ENCODE measurements at regions not wholly inside any gene's neighbourhood (a gene's known extent, or its start where the extent isn't known, plus 50 kb on each side); places are given as distances from the start of the nearest gene placed in this dataset.

GRCh38 chr6:26213334-26214075 lies 126.3 kb downstream of the HFE start (continued):
- no peak for TF ChIP-seq NRF1 (IDR thresholded peaks at IDR 0.05; ENCODE audit: low read depth, low read length)
- no peak for TF ChIP-seq SIN3A (IDR thresholded peaks at IDR 0.05; ENCODE audit: borderline replicate concordance, low read depth, low read length)
- TF ChIP-seq MEF2A (IDR thresholded peaks at IDR 0.05; ENCODE audit: borderline replicate concordance, low read depth) = no peak
- TF ChIP-seq FOXM1 (IDR thresholded peaks at IDR 0.05; ENCODE audit: low read depth) = no peak
- TF ChIP-seq EP300 (IDR thresholded peaks at IDR 0.05; ENCODE audit: borderline replicate concordance in 1 of 2, low read depth in 1 of 2, low read length in 1 of 2) = no peak
- no peak for TF ChIP-seq ELF1 (IDR thresholded peaks at IDR 0.05)
- no peak for TF ChIP-seq FOSL2 (IDR thresholded peaks at IDR 0.05; ENCODE audit: borderline replicate concordance, low read depth)

DNA sequence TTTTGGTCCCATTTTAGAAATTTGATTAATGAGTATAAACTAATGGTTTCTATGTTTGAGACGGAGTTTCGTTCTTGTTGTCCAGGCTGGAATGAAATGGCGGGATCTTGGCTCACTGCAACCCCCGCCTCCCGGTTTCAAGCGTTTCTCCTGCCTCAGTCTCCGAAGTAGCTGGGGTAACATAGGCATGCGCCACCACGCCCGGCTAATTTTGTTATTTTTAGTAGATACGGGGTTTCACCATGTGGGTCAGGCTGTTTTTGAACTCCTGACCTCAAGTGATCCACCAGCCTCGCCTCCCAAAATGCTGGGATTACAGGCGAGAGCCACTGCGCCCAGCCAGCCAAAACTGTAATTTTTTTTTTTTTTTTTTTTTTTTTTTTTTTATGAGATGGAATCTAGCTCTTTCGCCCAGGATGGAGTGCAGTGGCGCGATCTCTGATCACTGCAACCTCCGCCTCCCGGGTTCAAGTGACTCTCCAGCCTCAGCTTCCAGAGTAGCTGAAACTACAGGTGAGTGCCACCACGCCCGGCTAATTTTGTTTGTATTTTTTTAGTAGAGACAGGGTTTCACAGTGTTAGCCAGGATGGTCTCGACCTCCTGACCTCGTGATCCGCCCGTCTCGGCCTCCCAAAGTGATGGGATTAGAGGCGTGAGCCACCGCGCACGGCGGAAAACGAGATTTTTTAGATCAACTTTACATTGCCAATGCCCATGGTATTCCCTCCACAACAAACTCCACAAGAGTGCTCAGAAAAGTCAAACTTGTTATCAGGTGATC lies 127.8 kb downstream of the HFE start:
- DNase-seq = no peak
- Histone ChIP-seq H3K9ac (peak overlapping the region; percentile 75), H4K20me1 (ENCODE audit: insufficient read depth) (no peaks in the 10 kb centered on the region; the same call in 1 of the 2 replicates)

More for the DNA sequence above, 127.8 kb downstream of the HFE start:
- Histone ChIP-seq H3K4me1 (ENCODE audit: control insufficient read depth in 1 of 2, insufficient read depth in 2 of 2, low read depth in 1 of 2, low read length in 1 of 2) (peaks cover 0 to 3% of the 10 kb centered on the region in 2 experiments; a peak in 1 of 4 replicates), H3K36me3 (replicated peaks in 1 of 2; ENCODE audit: control insufficient read depth in 1 of 2, insufficient read depth in 2 of 2, low read length in 1 of 2) (no peaks in the 10 kb centered on the region), H2AFZ (ENCODE audit: low read depth) (no peak overlapping the region; the same call in 1 of the 2 replicates), H3F3A (replicated peaks; ENCODE audit: insufficient read depth) (peaks cover 42% of the 10 kb centered on the region), H3K27me3 (ENCODE audit: insufficient read depth) (no peaks in the 10 kb centered on the region), H3K4me2 (peak overlapping the region; percentile 81), H3K4me3 (ENCODE audit: low read depth in 2 of 2, low read length in 1 of 2) (peak overlapping the region; percentile 62 to 69), H3K9me2 (no peaks in the 10 kb centered on the region), H3K79me2 (ENCODE audit: insufficient read depth) (no peaks in the 10 kb centered on the region), H3K9me3 (no peaks in the 10 kb centered on the region), H3K27ac (ENCODE audit: low read depth in 2 of 2, low read length in 1 of 2) (peak overlapping the region; percentile 92 to 95)
- POLR2A ChIA-PET = interaction anchor here (0.6 to 5.0 kb wide), 25 partner anchors 9 to 1678 kb away, joined by 3 to 211 read pairs (median 33); a partner anchor contains a TSS
- CTCF ChIA-PET = interaction anchor here (1.2 to 1.9 kb wide), 2 partner anchors 9 to 59 kb away, joined by 3 to 10 read pairs; no protein-coding TSS in a partner anchor
- TF ChIP-seq ELF1 (IDR thresholded peaks at IDR 0.05) (no peak), USF2 (IDR thresholded peaks at IDR 0.05; ENCODE audit: borderline replicate concordance, low read depth, low read length) (no peak), NFIC (IDR thresholded peaks at IDR 0.05; ENCODE audit: borderline replicate concordance) (no peak), TCF12 (IDR thresholded peaks at IDR 0.05) (no peak), EP300 (IDR thresholded peaks at IDR 0.05; ENCODE audit: borderline replicate concordance in 1 of 2, low read depth in 1 of 2, low read length in 1 of 2) (no peak), POLR2AphosphoS5 (IDR thresholded peaks at IDR 0.05; ENCODE audit: low read depth, low read length) (no peak), RAD21 (IDR thresholded peaks at IDR 0.05; ENCODE audit: low read length) (no peak), CHD2 (IDR thresholded peaks at IDR 0.05; ENCODE audit: low read length, partially characterized antibody) (no peak), GATA2 (CRISPR knock-in tag; IDR thresholded peaks at IDR 0.05) (peak; percentile 28; the same call in 1 of the 2 replicates)
- TF ChIP-seq, protein P1, sequence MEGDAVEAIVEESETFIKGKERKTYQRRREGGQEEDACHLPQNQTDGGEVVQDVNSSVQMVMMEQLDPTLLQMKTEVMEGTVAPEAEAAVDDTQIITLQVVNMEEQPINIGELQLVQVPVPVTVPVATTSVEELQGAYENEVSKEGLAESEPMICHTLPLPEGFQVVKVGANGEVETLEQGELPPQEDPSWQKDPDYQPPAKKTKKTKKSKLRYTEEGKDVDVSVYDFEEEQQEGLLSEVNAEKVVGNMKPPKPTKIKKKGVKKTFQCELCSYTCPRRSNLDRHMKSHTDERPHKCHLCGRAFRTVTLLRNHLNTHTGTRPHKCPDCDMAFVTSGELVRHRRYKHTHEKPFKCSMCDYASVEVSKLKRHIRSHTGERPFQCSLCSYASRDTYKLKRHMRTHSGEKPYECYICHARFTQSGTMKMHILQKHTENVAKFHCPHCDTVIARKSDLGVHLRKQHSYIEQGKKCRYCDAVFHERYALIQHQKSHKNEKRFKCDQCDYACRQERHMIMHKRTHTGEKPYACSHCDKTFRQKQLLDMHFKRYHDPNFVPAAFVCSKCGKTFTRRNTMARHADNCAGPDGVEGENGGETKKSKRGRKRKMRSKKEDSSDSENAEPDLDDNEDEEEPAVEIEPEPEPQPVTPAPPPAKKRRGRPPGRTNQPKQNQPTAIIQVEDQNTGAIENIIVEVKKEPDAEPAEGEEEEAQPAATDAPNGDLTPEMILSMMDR (IDR thresholded peaks at IDR 0.05) = no peak
- TF ChIP-seq, protein P2, sequence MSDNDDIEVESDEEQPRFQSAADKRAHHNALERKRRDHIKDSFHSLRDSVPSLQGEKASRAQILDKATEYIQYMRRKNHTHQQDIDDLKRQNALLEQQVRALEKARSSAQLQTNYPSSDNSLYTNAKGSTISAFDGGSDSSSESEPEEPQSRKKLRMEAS (IDR thresholded peaks at IDR 0.05; ENCODE audit: low read depth) = 0 out of 2 replicates have a peak, but pooled peaks have one; percentile 1
- TF ChIP-seq, protein P3, sequence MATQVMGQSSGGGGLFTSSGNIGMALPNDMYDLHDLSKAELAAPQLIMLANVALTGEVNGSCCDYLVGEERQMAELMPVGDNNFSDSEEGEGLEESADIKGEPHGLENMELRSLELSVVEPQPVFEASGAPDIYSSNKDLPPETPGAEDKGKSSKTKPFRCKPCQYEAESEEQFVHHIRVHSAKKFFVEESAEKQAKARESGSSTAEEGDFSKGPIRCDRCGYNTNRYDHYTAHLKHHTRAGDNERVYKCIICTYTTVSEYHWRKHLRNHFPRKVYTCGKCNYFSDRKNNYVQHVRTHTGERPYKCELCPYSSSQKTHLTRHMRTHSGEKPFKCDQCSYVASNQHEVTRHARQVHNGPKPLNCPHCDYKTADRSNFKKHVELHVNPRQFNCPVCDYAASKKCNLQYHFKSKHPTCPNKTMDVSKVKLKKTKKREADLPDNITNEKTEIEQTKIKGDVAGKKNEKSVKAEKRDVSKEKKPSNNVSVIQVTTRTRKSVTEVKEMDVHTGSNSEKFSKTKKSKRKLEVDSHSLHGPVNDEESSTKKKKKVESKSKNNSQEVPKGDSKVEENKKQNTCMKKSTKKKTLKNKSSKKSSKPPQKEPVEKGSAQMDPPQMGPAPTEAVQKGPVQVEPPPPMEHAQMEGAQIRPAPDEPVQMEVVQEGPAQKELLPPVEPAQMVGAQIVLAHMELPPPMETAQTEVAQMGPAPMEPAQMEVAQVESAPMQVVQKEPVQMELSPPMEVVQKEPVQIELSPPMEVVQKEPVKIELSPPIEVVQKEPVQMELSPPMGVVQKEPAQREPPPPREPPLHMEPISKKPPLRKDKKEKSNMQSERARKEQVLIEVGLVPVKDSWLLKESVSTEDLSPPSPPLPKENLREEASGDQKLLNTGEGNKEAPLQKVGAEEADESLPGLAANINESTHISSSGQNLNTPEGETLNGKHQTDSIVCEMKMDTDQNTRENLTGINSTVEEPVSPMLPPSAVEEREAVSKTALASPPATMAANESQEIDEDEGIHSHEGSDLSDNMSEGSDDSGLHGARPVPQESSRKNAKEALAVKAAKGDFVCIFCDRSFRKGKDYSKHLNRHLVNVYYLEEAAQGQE (IDR thresholded peaks at IDR 0.05; ENCODE audit: low read depth, low read length) = no peak; the same call in 1 of the 2 replicates
- 47% methylated on average over 32 of the region's 32 CpGs for WGBS (ENCODE audit: low lambda C conversion rate)

Measured in SK-N-SH (cell line).